Keratinocyte (primary cell): ENCODE measurements at regions not wholly inside any gene's neighbourhood (a gene's known extent, or its start where the extent isn't known, plus 50 kb on each side); places are given as distances from the start of the nearest gene placed in this dataset.
"Not testable (repeated sequence)": the region's sequence is repeated elsewhere in the genome, so short reads cannot be mapped to it uniquely, and the experiment has no call there.

Experiments
- CTCF ChIP-seq, 3 experiments: IDR thresholded peaks in 1 of 3; conservative IDR thresholded peaks in 1 of 3; optimal IDR thresholded peaks in 1 of 3; 2 replicates in 2 of 3; 3 replicates in 1 of 3; pipeline versions ENCODE3 to v1.5.1; 2011; ENCODE audit warnings: low read length in 3 of 3, mild to moderate bottlenecking in 3 of 3, moderate library complexity in 2 of 3, control low read depth in 1 of 3, inconsistent platforms in 1 of 3; ENCODE audit not compliant: insufficient read depth in 2 of 3; ENCODE audit errors: extremely low read depth in 1 of 3
- EZH2 ChIP-seq: IDR thresholded peaks from one replicate; pipeline ENCODE4 v1.6.1; 2012; ENCODE audit warnings: inconsistent platforms, mild to moderate bottlenecking, low read length, moderate library complexity

- TF ChIP-seq CTCF (optimal IDR thresholded peaks at IDR 0.05 in 1 of 3, IDR thresholded peaks at IDR 0.05 in 1 of 3, conservative IDR thresholded peaks at IDR 0.05 in 1 of 3; ENCODE audit: extremely low read depth in 1 of 3, insufficient read depth in 2 of 3, low read length in 3 of 3); EZH2: not testable (repeated sequence)
Observed at GRCh38 chr3:195983880-195984279, 75.5 kb upstream of the TNK2 start.
